AG08396 (cell line): ENCODE measurements at regions not wholly inside any gene's neighbourhood (a gene's known extent, or its start where the extent isn't known, plus 50 kb on each side); places are given as distances from the start of the nearest gene placed in this dataset.

Experiments used
- DNase-seq: peaks from one replicate; pipeline ENCODE4 v3.0.0; 2012; ENCODE audit warnings: low spot score, mixed read lengths

GRCh38 chr3:64848127-64848800, 160.5 kb upstream of the ADAMTS9 start:
- no peak for DNase-seq

- no peak for DNase-seq
These were observed 156.8 kb upstream of the ADAMTS9 start for GRCh38 chr3:64844558-64844957.

DNA sequence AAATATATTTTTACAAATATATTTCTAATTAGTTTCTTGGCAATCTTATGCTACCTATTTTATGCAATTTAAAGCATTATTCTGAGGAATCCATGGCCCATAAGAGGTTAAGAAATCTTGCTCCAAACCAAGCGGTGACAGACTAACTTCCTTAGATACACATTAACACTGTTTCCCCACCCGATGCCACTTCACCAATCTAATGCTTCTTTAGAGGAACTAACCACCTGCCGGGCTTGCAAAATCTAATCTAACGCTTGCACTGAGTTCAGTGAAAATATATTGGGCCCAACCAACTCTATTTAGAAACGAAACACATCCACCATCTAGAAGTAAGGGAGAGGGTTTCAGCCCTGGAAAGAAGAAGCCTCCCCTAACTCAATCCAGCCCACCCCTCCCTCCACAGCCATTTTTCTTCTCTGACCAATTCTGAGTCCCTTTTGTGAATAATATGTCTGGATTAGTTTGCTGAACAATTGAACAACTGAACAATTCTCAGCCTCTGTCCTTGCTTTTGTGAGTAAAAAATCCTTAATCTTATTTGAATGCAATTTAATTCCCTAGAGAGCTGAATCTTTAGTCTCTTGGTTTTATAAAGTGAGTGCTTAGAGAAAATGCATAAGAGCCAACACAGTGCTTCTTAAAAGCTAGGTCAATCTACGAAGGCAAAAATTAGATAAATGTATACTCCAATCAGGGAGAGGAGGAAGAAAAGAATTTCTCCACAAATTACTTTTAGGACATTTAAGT, 150.4 kb upstream of the ADAMTS9 start:
- DNase-seq = no peak

DNA sequence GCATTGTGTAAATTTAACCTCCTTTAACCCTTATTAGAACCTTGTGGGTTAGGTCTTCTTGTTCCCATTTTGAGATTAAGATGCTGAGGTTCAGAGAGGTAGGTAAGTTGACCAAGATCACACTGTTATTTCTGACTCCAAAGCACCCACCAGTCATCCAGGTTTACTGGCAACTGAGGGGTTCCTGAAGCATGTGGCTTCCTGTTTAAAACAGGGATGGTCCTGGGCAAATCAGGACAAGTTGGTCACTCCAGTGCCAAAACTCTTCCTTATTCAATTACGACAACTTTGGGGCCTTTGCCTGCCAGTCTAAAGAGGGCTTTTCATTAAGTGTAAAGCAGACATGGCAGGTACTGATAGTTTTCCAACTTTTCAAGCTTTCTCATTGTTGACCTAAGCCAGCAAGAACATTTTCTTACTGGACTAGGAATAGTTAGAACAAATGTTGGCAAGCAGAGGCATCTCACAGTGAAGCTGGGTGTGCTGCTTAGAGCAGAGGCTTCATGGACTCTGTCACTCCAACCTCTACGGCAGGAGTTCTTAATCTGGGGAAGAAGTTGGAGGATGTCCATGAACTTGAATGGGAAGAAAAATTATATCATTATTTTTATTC, 149.4 kb upstream of the ADAMTS9 start:
- DNase-seq = no peak

- DNase-seq = no peak
These were observed 148.3 kb upstream of the ADAMTS9 start for GRCh38 chr3:64836097-64836496.

DNA sequence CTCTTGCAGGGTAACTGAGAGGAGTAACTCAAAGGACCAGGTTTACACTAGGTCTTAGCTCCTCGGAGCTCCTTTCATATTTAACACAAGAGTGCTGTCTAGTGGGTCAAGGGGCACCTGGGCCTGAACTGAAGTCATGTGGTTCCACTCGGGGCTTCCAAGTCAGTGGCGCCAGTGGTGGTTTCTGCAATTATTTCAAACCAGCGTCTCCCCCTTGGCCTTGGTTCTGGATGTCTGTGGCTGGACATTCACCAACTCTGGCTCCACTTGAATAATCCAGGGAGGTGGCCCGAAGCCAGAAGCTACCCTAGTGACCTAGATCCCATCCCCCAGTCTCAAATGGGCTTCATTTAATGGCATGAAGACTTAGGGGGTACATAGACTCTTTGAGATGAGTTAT, 144.3 kb upstream of the ADAMTS9 start:
- DNase-seq = no peak

GRCh38 chr3:64830681-64831080, 142.9 kb upstream of the ADAMTS9 start:
- no peak for DNase-seq

DNA sequence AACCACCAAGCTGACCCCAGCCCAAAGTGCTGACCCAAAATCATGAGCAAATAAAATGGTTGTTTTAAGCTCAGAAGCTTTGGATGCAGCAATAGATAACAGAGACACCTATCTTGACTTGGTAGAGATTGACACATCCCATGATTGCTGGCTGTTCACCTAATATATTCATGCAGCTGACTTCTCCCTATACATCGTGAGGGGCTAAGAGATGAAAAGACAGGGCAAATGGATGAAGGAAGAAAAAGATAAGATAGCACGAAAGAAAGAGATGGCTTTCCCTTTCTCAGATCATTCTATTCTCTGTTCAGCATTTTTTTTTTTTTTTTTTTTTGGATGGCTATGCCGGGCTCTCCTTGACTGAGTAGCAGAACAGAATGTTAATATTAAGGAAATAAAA, 141.5 kb upstream of the ADAMTS9 start:
- no peak for DNase-seq

GRCh38 chr3:64828276-64828675, 140.5 kb upstream of the ADAMTS9 start:
- DNase-seq = no peak

DNA sequence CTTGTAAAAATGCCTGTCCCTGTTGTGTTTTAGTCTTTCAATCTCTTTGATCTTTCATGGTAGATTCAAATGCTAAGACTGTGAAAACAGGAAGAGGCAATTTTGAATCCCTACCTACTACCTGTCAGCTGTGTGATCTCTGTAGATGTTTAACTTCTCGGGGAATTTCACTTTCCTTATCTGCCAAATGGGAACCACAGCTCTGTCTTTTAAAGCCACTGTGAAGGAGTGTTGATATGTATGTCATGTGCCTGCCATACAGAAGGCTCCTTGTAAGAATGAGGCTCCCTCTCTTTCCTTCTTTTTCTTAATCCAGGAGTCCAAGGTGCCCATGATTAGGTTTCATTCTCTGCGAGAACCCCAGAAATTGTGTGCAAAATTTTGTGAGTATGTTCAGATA, 139.6 kb upstream of the ADAMTS9 start:
- no peak for DNase-seq

GRCh38 chr3:64827019-64827418, 139.2 kb upstream of the ADAMTS9 start:
- DNase-seq = no peak

- no peak for DNase-seq
These were observed 137.8 kb upstream of the ADAMTS9 start for GRCh38 chr3:64825404-64826120.

- DNase-seq = no peak
These were observed 136.7 kb upstream of the ADAMTS9 start for GRCh38 chr3:64824394-64824909.

DNA sequence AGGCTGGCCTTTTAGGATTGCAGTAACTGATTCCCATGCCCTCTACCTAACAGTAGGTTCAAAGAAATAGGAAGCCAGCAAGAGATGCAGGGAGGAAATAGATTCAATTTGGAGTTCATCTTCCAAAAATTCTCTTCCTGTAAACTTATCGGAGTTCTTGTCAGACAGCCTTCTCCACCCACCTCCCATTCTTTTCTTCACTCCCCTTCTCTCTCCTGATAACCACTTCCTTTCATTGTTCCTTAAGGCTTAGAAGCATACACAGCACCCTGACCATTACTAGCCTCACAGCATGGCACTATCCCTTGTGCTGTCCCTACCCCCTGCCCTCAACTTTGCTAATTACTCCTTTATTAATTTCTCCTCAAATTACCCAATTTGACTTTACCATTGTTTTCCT, 130.4 kb upstream of the ADAMTS9 start:
- DNase-seq = no peak

DNA sequence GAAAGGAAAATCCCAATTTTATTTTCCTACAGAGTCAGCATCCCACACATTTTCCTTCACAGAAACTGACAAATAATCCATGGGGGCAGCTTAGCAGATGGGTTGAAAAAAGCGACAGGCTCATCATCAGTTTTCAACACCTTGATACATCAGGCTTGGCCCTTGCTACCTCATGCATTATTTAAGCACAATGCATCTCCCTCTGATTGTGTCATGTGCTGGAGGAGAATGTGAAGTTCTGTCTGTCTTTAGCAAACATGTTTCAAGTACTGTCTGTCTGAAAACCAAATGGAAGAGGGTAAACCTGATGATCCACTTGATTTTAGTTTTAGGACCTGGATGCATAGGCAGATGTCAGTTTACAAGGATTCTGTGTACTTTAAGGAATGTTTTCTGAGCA, 128.6 kb upstream of the ADAMTS9 start:
- DNase-seq = no peak

GRCh38 chr3:64815789-64816188, 128.0 kb upstream of the ADAMTS9 start:
- no peak for DNase-seq

GRCh38 chr3:64815195-64815631, 127.4 kb upstream of the ADAMTS9 start:
- peak; percentile 4 for DNase-seq

DNA sequence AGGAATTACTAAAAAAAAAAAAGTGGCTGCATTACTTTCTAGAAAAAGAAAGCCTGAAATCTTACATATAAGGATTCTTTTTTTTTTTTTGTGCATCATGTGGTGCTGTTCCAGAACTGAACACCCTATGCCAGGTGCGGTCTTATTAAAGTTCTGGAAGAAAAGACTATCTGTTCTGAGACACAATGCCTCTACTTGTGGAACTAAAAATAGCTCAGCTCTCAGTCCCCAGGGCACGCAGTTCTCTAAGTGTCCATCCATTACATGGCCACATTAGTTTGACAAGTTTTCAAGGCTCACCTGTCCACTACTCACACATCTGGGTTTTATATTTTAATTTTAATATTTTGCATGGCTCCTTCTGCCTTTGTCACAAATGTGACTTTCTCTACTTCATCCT, 126.6 kb upstream of the ADAMTS9 start:
- DNase-seq = no peak

GRCh38 chr3:64813326-64813725, 125.5 kb upstream of the ADAMTS9 start:
- no peak for DNase-seq

DNA sequence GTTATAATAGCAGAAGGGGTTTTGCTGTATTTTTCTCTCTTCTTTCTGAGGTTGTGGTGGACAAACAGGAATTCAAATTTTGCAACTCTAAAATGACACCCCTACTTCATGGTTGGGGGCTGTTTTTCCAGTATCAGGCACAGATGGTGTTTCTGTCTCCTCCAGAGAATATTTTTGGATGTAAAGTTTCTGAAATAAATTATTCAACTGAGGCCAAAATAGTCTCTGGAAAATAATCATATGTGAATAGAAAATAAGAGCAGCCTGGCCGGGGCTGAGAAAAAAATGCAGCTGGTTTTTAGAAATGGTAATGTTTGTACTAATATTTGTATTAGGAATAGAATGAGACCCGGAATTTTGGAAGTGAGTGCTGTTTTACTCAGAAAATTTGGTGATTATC, 121.3 kb upstream of the ADAMTS9 start:
- DNase-seq = no peak

DNA sequence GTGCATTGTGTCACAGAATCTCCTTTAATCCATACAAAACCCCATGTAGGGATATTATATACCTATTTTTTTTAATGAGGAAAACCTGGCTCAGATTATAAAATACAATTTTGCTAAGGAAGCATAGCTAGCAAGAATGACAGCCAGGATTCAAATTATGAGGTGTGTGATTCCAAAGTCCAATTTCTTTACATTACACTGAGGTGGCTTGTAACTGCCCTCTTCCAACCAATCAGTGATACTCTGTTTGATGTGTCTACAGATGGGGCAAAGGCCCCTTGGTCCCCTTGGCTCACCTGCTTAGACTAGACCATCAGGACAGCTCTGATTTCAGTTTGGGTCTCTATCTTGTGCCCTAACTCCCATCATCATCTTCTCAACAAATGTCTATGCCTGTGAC, 120.3 kb upstream of the ADAMTS9 start:
- no peak for DNase-seq
